IMR-90 (cell line): ENCODE measurements at regions not wholly inside any gene's neighbourhood (a gene's known extent, or its start where the extent isn't known, plus 50 kb on each side); places are given as distances from the start of the nearest gene placed in this dataset.

Experiments used
- ATAC-seq: fragments of 200-7000 bp; cut with Tn5 transposase; 2 replicates; pipeline ENCODE4 v1.9.1; 2020; ENCODE audit warnings: low read depth, mild to moderate bottlenecking, moderate library complexity
- BruUV-seq: library from RNA; stranded (reverse); fragments of 400-500 nt; replicated peaks from 2 replicates; lab custom pipeline; 2021; lab: Mats Ljungman, UMichigan
- CTCF ChIA-PET: fragments of 300-600 bp; formaldehyde crosslinking; extraction: SDS; loops from one replicate; lab custom pipeline; 2021; ENCODE audit warnings: antibody characterized with exemption; lab: Yijun Ruan, JAX
- POLR2A ChIA-PET: fragments of 300-600 bp; sonication (Branson Sonifier 250); formaldehyde crosslinking; loops from one replicate; lab custom pipeline; 2022; ENCODE audit warnings: antibody characterized with exemption; ENCODE audit not compliant: unreplicated experiment; lab: Charles Lee
- DNase-seq: peaks from one replicate; pipeline ENCODE4 v3.0.0; 2013
- H2AFZ ChIP-seq: replicated peaks from 2 replicates; pipeline ENCODE3; 2013; ENCODE audit warnings: low read length, mild to moderate bottlenecking; ENCODE audit not compliant: poor library complexity
- H2AK5ac ChIP-seq: 2 replicates; pipeline ENCODE4 v1.6.1; 2013; ENCODE audit warnings: low read depth, low read length, inconsistent platforms
- H2AK9ac ChIP-seq: replicated peaks from 2 replicates; pipeline ENCODE3; 2013; ENCODE audit warnings: mild to moderate bottlenecking, low read depth, low read length, moderate library complexity; ENCODE audit not compliant: poor library complexity
- H2BK120ac ChIP-seq: 2 replicates; pipeline ENCODE4 v1.6.1; 2013; ENCODE audit warnings: low read depth, low read length, inconsistent platforms
- H2BK15ac ChIP-seq: 3 replicates; pipeline ENCODE4 v1.6.1; 2013; ENCODE audit warnings: low read depth, low read length, inconsistent platforms
- H2BK20ac ChIP-seq: 2 replicates; pipeline ENCODE4 v1.6.1; 2013; ENCODE audit warnings: low read depth, mild to moderate bottlenecking, inconsistent platforms, low read length, moderate library complexity
- H2BK5ac ChIP-seq: 2 replicates; pipeline ENCODE4 v1.6.1; 2013; ENCODE audit warnings: mild to moderate bottlenecking, low read depth, low read length, inconsistent platforms; ENCODE audit not compliant: poor library complexity, severe bottlenecking
- H3K14ac ChIP-seq: replicated peaks from 2 replicates; pipeline ENCODE4 v1.6.1; 2013; ENCODE audit warnings: low read depth, low read length, inconsistent platforms
- H3K18ac ChIP-seq: 2 replicates; pipeline ENCODE4 v1.6.1; 2013; ENCODE audit warnings: low read depth, low read length, control low read depth
- H3K23ac ChIP-seq: 2 replicates; pipeline ENCODE4 v1.6.1; 2013; ENCODE audit warnings: low read depth, low read length, inconsistent platforms
- H3K27ac ChIP-seq: 2 replicates; pipeline ENCODE4 v1.5.1; 2013; ENCODE audit warnings: mild to moderate bottlenecking, control low read depth, low read length; ENCODE audit not compliant: insufficient read depth
- H3K27me3 ChIP-seq: 2 replicates; pipeline ENCODE4 v1.6.1; 2013; ENCODE audit warnings: low read length; ENCODE audit not compliant: control insufficient read depth, insufficient read depth
- H3K36me3 ChIP-seq: 2 replicates; pipeline ENCODE4 v1.6.1; 2013; ENCODE audit warnings: low read length, mixed read lengths; ENCODE audit not compliant: control insufficient read depth, insufficient read depth
- H3K4ac ChIP-seq: 2 replicates; pipeline ENCODE4 v1.6.1; 2013; ENCODE audit warnings: low read depth, low read length, inconsistent platforms
- H3K4me1 ChIP-seq: 2 replicates; pipeline ENCODE4 v1.6.1; 2013; ENCODE audit warnings: low read length, mixed read lengths; ENCODE audit not compliant: control insufficient read depth, insufficient read depth
- H3K4me2 ChIP-seq: 2 replicates; pipeline ENCODE4 v1.6.1; 2013; ENCODE audit warnings: low read depth, mild to moderate bottlenecking, control low read depth, low read length, moderate library complexity
- H3K4me3 ChIP-seq: 2 replicates; pipeline ENCODE4 v1.5.1; 2013; ENCODE audit warnings: low read depth, mild to moderate bottlenecking, control low read depth, low read length, moderate library complexity; ENCODE audit not compliant: insufficient read depth
- H3K56ac ChIP-seq: 2 replicates; pipeline ENCODE4 v1.6.1; 2013; ENCODE audit warnings: low read length, inconsistent platforms; ENCODE audit not compliant: insufficient read depth; ENCODE audit errors: extremely low read depth
- H3K79me1 ChIP-seq, 2 experiments: 2 replicates each; pipeline ENCODE4 v1.6.1; 2013; ENCODE audit warnings: low read length in 2 of 2, inconsistent platforms in 1 of 2, low read depth in 1 of 2
- H3K9ac ChIP-seq: 2 replicates; pipeline ENCODE4 v1.6.1; 2013; ENCODE audit warnings: low read depth, low read length, control low read depth
- H3K9me1 ChIP-seq: 2 replicates; pipeline ENCODE4 v1.6.1; 2013; ENCODE audit warnings: low read length, inconsistent platforms; ENCODE audit not compliant: insufficient read depth
- H3K9me3 ChIP-seq: 2 replicates; pipeline ENCODE4 v1.6.1; 2013; ENCODE audit warnings: low read length; ENCODE audit not compliant: control insufficient read depth, insufficient read depth
- H4K20me1 ChIP-seq: 2 replicates; pipeline ENCODE4 v1.6.1; 2013; ENCODE audit warnings: low read length, inconsistent platforms; ENCODE audit not compliant: insufficient read depth
- H4K5ac ChIP-seq: 2 replicates; pipeline ENCODE4 v1.6.1; 2013; ENCODE audit warnings: mild to moderate bottlenecking, low read depth, low read length, control low read depth
- H4K8ac ChIP-seq, 2 experiments: 2 replicates each; pipeline ENCODE4 v1.6.1; 2013; ENCODE audit warnings: low read depth in 2 of 2, low read length in 2 of 2, control low read depth in 1 of 2, inconsistent platforms in 1 of 2
- H4K91ac ChIP-seq: 2 replicates; pipeline ENCODE4 v1.6.1; 2013; ENCODE audit warnings: low read depth, low read length, inconsistent platforms; ENCODE audit not compliant: insufficient read depth
- BHLHE40 ChIP-seq: fragments of 150-350 bp; IDR thresholded peaks from 2 replicates; pipeline ENCODE4 v1.6.1; 2016; ENCODE audit warnings: mild to moderate bottlenecking, low read depth, low read length
- CTCF ChIP-seq: conservative IDR thresholded peaks from 2 replicates; pipeline ENCODE4 v1.5.1; 2012; ENCODE audit warnings: mild to moderate bottlenecking, low read depth, low read length, improper control_type of control experiment
- FOS ChIP-seq: fragments of 150-350 bp; IDR thresholded peaks from 2 replicates; pipeline ENCODE4 v1.6.1; 2016; ENCODE audit warnings: low read depth, low read length
- MXI1 ChIP-seq: IDR thresholded peaks from 2 replicates; pipeline ENCODE4 v1.6.1; 2012; ENCODE audit warnings: low read depth, mild to moderate bottlenecking, low read length, moderate library complexity, borderline replicate concordance
- NFE2L2 ChIP-seq: fragments of 150-350 bp; IDR thresholded peaks from 2 replicates; pipeline ENCODE4 v1.6.1; 2016; ENCODE audit warnings: low read depth, mild to moderate bottlenecking, low read length
- POLR2A ChIP-seq: IDR thresholded peaks from 2 replicates; pipeline ENCODE4 v1.6.1; 2012; ENCODE audit warnings: mild to moderate bottlenecking, low read depth, low read length
- RAD21 ChIP-seq: IDR thresholded peaks from 2 replicates; pipeline ENCODE4 v1.6.1; 2012; ENCODE audit warnings: low read length, improper control_type of control experiment
- SMC3 ChIP-seq: fragments of 150-350 bp; IDR thresholded peaks from 2 replicates; pipeline ENCODE4 v1.6.1; 2016; ENCODE audit warnings: low read depth, mild to moderate bottlenecking, antibody characterized with exemption, low read length, moderate library complexity
- WGBS, 2 experiments: methylation state at CpG; one replicate each; pipeline versions ENCODE4 v1.1.5 to v1.1.7; 2013; ENCODE audit warnings: missing lambda C conversion rate in 2 of 2; ENCODE audit not compliant: insufficient read length in 1 of 2; ENCODE audit errors: extremely low coverage in 2 of 2; 5-methylcytosine and 5-hydroxymethylcytosine counted together
- dilution Hi-C: fragments of 300-500 bp; cut with HindIII; formaldehyde crosslinking; loops from one replicate; pipeline ENCODE4 v1.14.3; 2018; ENCODE audit warnings: low sequenced_read_pairs; ENCODE audit not compliant: unreplicated experiment
- in situ Hi-C: fragments of 300-500 bp; cut with MboI; formaldehyde crosslinking; loops from 3 replicates; pipeline ENCODE4 v1.14.3; 2019; ENCODE audit warnings: low sequenced_read_pairs, inconsistent platforms, mixed read lengths
- intact Hi-C: fragments of 100-400 bp; cut with micrococcal nuclease; formaldehyde crosslinking; loops from 2 replicates; pipeline ENCODE4 v1.10.0; 2022

GRCh38 chr7:91636728-91637127 is 243.8 kb downstream of the MTERF1 start:
- no CpG with 5 or more reads among the region's 2 CpGs for WGBS, 2 experiments
- H3K79me1 ChIP-seq, result no peaks in the 10 kb centered on the region
- dilution Hi-C loops (no loop called here), in situ Hi-C loops (no loop called here), intact Hi-C loops (loop anchor here (5.0 kb wide), 1 partner anchor 554 kb away; no protein-coding TSS in a partner anchor)
- no peak overlapping the region for H3K23ac ChIP-seq
- no peak for ATAC-seq
- H2AK9ac ChIP-seq, result no peak overlapping the region
- H3K27me3 ChIP-seq, result no peaks in the 10 kb centered on the region
- H3K56ac ChIP-seq, result no peak overlapping the region
- H2BK120ac ChIP-seq, result no peak overlapping the region
- TF ChIP-seq MXI1 (no peak), NFE2L2 (no peak), RAD21 (no peak), FOS (no peak), BHLHE40 (no peak), CTCF (no peak), POLR2A (no peak), SMC3 (no peak)
- no peak overlapping the region for H3K4me3 ChIP-seq
- no peak overlapping the region for H4K5ac ChIP-seq
- H3K9me3 ChIP-seq, result no peaks in the 10 kb centered on the region
- no peak overlapping the region for H3K27ac ChIP-seq
- DNase-seq, result no peak
- H2BK20ac ChIP-seq, result no peak overlapping the region
- no peak overlapping the region for H3K9ac ChIP-seq
- no peak overlapping the region for H2AK5ac ChIP-seq
- H4K20me1 ChIP-seq, result no peaks in the 10 kb centered on the region
- H2AFZ ChIP-seq, result no peak overlapping the region
- no peak overlapping the region for H2BK5ac ChIP-seq
- no peaks in the 10 kb centered on the region for H3K4me1 ChIP-seq
- H3K4me2 ChIP-seq, result no peak overlapping the region
- no peak overlapping the region for H3K14ac ChIP-seq
- H3K4ac ChIP-seq, result no peak overlapping the region
- POLR2A ChIA-PET, result no interaction called here
- H4K8ac ChIP-seq, result no peak overlapping the region
- CTCF ChIA-PET, result no interaction called here
- no peak overlapping the region for H2BK15ac ChIP-seq
- no peak overlapping the region for H4K91ac ChIP-seq
- no TSS peak for BruUV-seq
- H3K9me1 ChIP-seq, result no peaks in the 10 kb centered on the region
- H3K18ac ChIP-seq, result no peak overlapping the region
- no peaks in the 10 kb centered on the region for H3K36me3 ChIP-seq
